ENCODE measurements at regions not wholly inside any gene's neighbourhood (a gene's known extent, or its start where the extent isn't known, plus 50 kb on each side); places are given as distances from the start of the nearest gene placed in this dataset.

DNA sequence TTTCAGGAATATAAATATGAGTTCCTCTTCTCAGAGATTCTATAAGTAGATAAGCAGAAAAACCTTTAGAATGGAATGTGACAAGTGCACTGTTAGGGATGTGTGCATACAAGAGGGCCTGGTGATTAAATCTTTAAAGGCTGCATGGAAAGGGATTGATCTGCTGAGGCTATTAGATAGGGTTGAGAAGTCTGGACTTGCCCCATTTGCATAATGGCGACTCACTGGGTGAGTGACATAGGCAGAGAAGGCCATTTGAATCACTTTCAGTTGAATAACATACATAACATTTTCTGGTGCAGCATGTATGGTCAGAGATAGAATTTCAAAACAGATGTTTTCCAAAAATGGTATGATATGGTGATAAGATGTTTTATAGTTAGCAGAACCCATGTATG lies 156.9 kb downstream of the ZNF621 start:
- DNase-seq (no peak), ATAC-seq (ENCODE audit: insufficient read depth, low read depth) (no peak)
- H3K27me3 ChIP-seq (ENCODE audit: insufficient read depth, low read length, poor library complexity): peaks cover 5% of the 10 kb centered on the region
- no peak overlapping the region for H3K9ac ChIP-seq (ENCODE audit: low read depth, low read length)
- no peak overlapping the region for H2AFZ ChIP-seq (ENCODE audit: low read depth, low read length)
- no peaks in the 10 kb centered on the region for H3K9me3 ChIP-seq (ENCODE audit: insufficient read depth, low read length, severe bottlenecking)
- no peaks in the 10 kb centered on the region for H3K4me1 ChIP-seq (ENCODE audit: insufficient read depth, low read length)
- no peak overlapping the region for H3K4me2 ChIP-seq (ENCODE audit: insufficient read depth, low read length)
- no peaks in the 10 kb centered on the region for H4K20me1 ChIP-seq (ENCODE audit: insufficient read depth, low read length)
- H3K4me3 ChIP-seq (ENCODE audit: low read depth in 1 of 2, low read length in 2 of 2): no peak overlapping the region
- H3K36me3 ChIP-seq (ENCODE audit: insufficient read depth, low read length): no peaks in the 10 kb centered on the region
- no peak for TF ChIP-seq CTCF (IDR thresholded peaks at IDR 0.05; ENCODE audit: borderline replicate concordance, extremely low read depth, low read length, poor library complexity, severe bottlenecking)
- no peak for TF ChIP-seq EZH2 (IDR thresholded peaks at IDR 0.05; ENCODE audit: borderline replicate concordance, low read depth, low read length, severe bottlenecking)
- no peak overlapping the region for H3K27ac ChIP-seq (ENCODE audit: low read length)
- no peaks in the 10 kb centered on the region for H3K79me2 ChIP-seq (ENCODE audit: insufficient read depth, low read length)

DNA sequence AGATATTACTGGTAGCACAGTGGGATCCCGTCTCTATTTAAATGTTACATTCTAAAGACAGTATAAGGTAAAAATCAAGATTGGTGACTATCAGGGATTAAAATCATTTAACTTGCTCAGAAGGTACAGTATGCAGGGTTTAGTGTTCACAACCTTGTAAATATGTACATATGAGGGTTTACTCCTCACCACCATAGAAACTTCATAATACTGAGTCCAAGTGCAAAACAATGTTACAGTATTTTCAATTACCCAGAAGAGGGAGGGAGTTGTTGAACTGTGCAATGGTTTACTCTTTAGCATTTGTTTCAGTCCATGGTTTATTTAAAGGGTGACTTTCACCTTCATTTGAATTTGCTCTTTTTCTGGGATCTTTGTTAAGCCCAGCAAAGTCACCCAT lies 165.1 kb downstream of the ZNF621 start:
- Histone ChIP-seq H3K9me3 (ENCODE audit: insufficient read depth, low read length, severe bottlenecking) (no peaks in the 10 kb centered on the region), H3K36me3 (ENCODE audit: insufficient read depth, low read length) (no peaks in the 10 kb centered on the region), H3K4me2 (ENCODE audit: insufficient read depth, low read length) (no peak overlapping the region), H3K79me2 (ENCODE audit: insufficient read depth, low read length) (no peaks in the 10 kb centered on the region), H3K4me3 (ENCODE audit: low read depth in 1 of 2, low read length in 2 of 2) (no peak overlapping the region), H3K27ac (ENCODE audit: low read length) (no peak overlapping the region), H3K4me1 (ENCODE audit: insufficient read depth, low read length) (no peaks in the 10 kb centered on the region), H3K27me3 (ENCODE audit: insufficient read depth, low read length, poor library complexity) (peaks cover 15% of the 10 kb centered on the region), H2AFZ (ENCODE audit: low read depth, low read length) (no peak overlapping the region), H3K9ac (ENCODE audit: low read depth, low read length) (no peak overlapping the region), H4K20me1 (ENCODE audit: insufficient read depth, low read length) (no peaks in the 10 kb centered on the region)
- TF ChIP-seq CTCF (IDR thresholded peaks at IDR 0.05; ENCODE audit: borderline replicate concordance, extremely low read depth, low read length, poor library complexity, severe bottlenecking) (no peak), EZH2 (IDR thresholded peaks at IDR 0.05; ENCODE audit: borderline replicate concordance, low read depth, low read length, severe bottlenecking) (no peak)
- no peak for ATAC-seq (ENCODE audit: insufficient read depth, low read depth)
- DNase-seq: no peak

GRCh38 chr3:40690749-40691451 lies 166.1 kb downstream of the ZNF621 start:
- H3K4me1 ChIP-seq (ENCODE audit: insufficient read depth, low read length): no peaks in the 10 kb centered on the region
- H3K79me2 ChIP-seq (ENCODE audit: insufficient read depth, low read length): no peaks in the 10 kb centered on the region
- H2AFZ ChIP-seq (ENCODE audit: low read depth, low read length): no peak overlapping the region
- no peak overlapping the region for H3K9ac ChIP-seq (ENCODE audit: low read depth, low read length)
- no peaks in the 10 kb centered on the region for H4K20me1 ChIP-seq (ENCODE audit: insufficient read depth, low read length)
- no peak overlapping the region for H3K27ac ChIP-seq (ENCODE audit: low read length)
- H3K4me2 ChIP-seq (ENCODE audit: insufficient read depth, low read length): no peak overlapping the region
- TF ChIP-seq EZH2 (IDR thresholded peaks at IDR 0.05; ENCODE audit: borderline replicate concordance, low read depth, low read length, severe bottlenecking): no peak
- TF ChIP-seq CTCF (IDR thresholded peaks at IDR 0.05; ENCODE audit: borderline replicate concordance, extremely low read depth, low read length, poor library complexity, severe bottlenecking): no peak
- ATAC-seq (ENCODE audit: insufficient read depth, low read depth): no peak
- no peaks in the 10 kb centered on the region for H3K9me3 ChIP-seq (ENCODE audit: insufficient read depth, low read length, severe bottlenecking)
- H3K4me3 ChIP-seq (ENCODE audit: low read depth in 1 of 2, low read length in 2 of 2): no peak overlapping the region
- no peak for DNase-seq
- H3K36me3 ChIP-seq (ENCODE audit: insufficient read depth, low read length): no peaks in the 10 kb centered on the region
- peaks cover 18% of the 10 kb centered on the region for H3K27me3 ChIP-seq (ENCODE audit: insufficient read depth, low read length, poor library complexity)

Data from DND-41 (cell line).